ENCODE measurements at regions not wholly inside any gene's neighbourhood (a gene's known extent, or its start where the extent isn't known, plus 50 kb on each side); places are given as distances from the start of the nearest gene placed in this dataset.
"Not testable (repeated sequence)": the region's sequence is repeated elsewhere in the genome, so short reads cannot be mapped to it uniquely, and the experiment has no call there.

DNA sequence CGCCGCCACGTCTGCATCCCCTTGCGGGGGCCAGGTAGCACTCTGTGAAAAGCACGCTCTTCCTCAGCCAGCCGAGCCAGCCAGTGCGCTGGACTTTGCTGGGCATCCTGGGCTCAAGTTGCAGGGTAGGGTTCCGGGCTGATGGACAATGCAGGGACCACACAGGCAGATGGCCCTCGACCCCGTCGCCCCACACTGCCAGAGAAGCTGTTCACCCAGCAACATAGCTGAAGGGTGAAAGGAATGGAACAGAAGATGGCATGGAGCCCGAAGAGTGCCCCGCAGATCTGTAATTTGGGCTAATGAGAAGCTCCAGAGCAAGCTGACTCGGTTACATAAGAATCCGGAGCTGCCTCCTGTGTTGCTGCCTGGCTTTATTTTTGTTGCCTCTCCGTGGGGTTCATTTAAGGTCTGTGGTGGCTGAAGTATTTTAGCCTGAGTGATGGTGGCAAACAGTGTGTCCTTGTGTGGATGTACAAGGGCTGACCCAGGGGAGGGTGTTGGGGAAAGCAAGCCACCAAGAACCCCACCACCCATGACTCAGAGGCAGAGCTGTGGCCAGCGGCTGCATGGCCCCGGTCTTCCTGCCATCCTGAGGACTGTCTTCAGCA lies 105.8 kb downstream of the SOX1 start:
- Histone ChIP-seq H3K27me3 (no peaks in the 10 kb centered on the region), H3K4me1 (no peaks in the 10 kb centered on the region), H3K27ac (no peak overlapping the region), H3K9me3 (no peaks in the 10 kb centered on the region), H3K36me3 (no peaks in the 10 kb centered on the region), H3K4me3 (no peak overlapping the region)
- DNase-seq (ENCODE audit: low spot score in 2 of 2) = no peak
- TF ChIP-seq, protein P1, sequence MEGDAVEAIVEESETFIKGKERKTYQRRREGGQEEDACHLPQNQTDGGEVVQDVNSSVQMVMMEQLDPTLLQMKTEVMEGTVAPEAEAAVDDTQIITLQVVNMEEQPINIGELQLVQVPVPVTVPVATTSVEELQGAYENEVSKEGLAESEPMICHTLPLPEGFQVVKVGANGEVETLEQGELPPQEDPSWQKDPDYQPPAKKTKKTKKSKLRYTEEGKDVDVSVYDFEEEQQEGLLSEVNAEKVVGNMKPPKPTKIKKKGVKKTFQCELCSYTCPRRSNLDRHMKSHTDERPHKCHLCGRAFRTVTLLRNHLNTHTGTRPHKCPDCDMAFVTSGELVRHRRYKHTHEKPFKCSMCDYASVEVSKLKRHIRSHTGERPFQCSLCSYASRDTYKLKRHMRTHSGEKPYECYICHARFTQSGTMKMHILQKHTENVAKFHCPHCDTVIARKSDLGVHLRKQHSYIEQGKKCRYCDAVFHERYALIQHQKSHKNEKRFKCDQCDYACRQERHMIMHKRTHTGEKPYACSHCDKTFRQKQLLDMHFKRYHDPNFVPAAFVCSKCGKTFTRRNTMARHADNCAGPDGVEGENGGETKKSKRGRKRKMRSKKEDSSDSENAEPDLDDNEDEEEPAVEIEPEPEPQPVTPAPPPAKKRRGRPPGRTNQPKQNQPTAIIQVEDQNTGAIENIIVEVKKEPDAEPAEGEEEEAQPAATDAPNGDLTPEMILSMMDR (IDR thresholded peaks at IDR 0.05) = no peak
- intact Hi-C loops (cut with DNase I) = no loop called here

DNA sequence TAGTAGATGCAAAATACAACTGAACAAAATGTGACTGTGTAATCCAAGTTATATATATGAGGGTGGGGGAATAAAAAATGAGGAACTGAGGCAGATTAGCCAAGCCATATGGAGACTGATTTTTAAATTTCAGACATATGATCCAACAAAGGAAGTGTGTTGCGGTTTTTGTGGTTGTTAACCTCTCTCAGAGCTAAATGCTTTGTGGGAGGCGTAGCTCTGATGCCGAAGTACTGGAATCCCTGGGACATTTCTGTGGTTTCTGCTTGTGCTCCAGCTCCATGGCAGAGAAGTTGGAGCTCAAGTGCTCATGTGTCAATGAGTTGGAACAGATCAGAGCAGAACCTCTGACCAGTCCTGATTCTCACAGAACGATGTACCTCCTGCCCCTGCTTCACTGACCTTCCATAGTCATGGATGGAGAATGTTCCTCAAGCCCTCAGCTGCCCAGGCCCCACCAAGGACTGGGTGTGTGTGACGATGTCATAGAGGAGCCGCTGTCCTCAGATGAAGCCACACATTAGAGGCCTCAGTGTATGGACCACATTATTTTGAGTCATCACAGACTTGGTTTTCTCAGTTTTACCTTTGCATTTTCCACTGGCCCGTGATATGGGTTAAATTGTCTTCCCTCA lies 107.6 kb downstream of the SOX1 start:
- DNase-seq (ENCODE audit: low spot score in 2 of 2) = no peak
- Histone ChIP-seq H3K4me1 (no peaks in the 10 kb centered on the region), H3K36me3 (no peaks in the 10 kb centered on the region), H3K4me3 (no peak overlapping the region), H3K9me3 (no peaks in the 10 kb centered on the region), H3K27me3 (no peaks in the 10 kb centered on the region), H3K27ac (no peak overlapping the region)
- TF ChIP-seq, protein P1 (IDR thresholded peaks at IDR 0.05) = no peak
- intact Hi-C loops (cut with DNase I) = no loop called here

DNA sequence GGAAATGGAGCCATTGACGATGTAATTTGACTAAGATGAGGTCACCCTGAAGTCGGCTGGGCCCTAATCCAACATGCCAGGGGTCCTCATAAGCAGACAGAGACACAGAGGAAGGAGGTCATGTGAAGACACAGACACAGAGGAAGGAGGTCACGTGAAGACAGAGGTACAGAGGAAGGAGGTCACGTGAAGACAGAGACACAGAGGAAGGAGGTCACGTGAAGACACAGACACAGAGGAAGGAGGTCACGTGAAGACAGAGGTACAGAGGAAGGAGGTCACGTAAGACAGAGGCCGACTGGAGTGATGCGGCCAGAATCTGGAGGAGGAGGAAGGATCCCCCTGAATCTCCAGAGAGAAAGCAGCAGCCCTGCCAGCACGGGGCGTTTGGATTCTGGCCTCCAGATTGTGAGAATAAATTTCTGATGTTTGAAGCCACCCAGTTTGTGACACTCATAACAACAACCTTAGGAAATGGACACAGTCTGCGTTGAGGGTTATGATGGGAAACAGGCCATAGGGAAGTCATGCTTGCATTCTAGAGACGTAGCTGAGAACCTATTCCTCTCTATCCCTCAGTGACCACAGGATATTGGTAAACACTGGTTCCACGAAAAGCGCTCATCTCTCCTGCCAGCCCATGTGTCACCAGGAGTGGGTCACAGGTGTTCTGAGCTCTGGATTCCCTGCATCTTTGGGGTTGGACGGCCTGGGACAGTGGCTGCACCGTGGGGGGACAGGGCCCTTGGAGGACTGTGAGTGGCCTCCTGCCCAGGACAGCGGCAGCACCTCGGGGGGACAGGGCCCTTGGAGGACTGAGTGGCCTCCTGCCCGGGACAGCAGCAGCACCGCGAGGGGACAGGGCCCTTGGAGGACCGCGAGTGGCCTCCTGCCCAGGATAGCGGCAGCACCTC lies 108.5 kb downstream of the SOX1 start:
- H3K27me3 ChIP-seq = no peaks in the 10 kb centered on the region
- no peaks in the 10 kb centered on the region for H3K9me3 ChIP-seq
- TF ChIP-seq, protein P1 (IDR thresholded peaks at IDR 0.05) = no peak
- DNase-seq (ENCODE audit: low spot score in 2 of 2) = no peak
- no peaks in the 10 kb centered on the region for H3K36me3 ChIP-seq
- no peak overlapping the region for H3K27ac ChIP-seq
- intact Hi-C loops (cut with DNase I) = no loop called here
- no peak overlapping the region for H3K4me3 ChIP-seq
- H3K4me1 ChIP-seq = no peaks in the 10 kb centered on the region

DNA sequence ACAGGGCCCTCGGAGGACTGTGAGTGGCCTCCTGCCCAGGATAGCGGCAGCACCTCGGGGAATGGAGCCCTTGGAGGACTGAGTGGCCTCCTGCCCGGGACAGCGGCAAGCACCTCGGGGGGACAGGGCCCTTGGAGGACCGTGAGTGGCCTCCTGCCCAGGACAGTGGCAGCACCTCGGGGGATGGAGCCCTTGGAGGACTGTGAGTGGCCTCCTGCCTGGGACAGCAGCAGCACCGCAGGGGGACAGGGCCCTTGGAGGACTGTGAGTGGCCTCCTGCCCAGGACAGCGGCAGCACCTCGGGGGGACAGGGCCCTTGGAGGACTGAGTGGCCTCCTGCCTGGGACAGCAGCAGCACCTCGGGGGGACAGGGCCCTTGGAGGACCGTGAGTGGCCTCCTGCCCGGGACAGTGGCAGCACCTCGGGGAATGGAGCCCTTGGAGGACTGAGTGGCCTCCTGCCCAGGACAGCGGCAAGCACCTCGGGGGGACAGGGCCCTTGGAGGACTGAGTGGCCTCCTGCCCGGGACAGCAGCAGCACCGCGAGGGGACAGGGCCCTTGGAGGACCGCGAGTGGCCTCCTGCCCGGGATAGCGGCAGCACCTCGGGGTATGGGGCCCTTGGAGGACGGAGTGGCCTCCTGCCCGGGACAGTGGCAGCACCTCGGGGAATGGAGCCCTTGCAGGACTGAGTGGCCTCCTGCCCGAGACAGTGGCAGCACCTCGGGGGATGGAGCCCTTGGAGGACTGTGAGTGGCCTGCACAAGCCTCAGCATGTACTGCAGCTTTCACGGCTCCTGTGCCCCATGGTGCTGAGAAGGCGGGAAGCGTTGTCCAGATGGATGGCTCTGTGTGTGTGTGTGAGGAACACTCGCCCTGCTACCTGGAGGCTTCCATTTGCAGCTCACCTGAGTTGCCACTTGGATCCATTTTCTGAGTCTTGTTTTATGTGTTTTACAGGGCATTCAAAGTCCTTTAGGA lies 109.5 kb downstream of the SOX1 start:
- intact Hi-C loops (cut with DNase I); H3K36me3 ChIP-seq; H3K27ac ChIP-seq; H3K4me1 ChIP-seq; H3K4me3 ChIP-seq; H3K27me3 ChIP-seq; H3K9me3 ChIP-seq; DNase-seq (ENCODE audit: low spot score in 2 of 2): not testable (repeated sequence)

DNA sequence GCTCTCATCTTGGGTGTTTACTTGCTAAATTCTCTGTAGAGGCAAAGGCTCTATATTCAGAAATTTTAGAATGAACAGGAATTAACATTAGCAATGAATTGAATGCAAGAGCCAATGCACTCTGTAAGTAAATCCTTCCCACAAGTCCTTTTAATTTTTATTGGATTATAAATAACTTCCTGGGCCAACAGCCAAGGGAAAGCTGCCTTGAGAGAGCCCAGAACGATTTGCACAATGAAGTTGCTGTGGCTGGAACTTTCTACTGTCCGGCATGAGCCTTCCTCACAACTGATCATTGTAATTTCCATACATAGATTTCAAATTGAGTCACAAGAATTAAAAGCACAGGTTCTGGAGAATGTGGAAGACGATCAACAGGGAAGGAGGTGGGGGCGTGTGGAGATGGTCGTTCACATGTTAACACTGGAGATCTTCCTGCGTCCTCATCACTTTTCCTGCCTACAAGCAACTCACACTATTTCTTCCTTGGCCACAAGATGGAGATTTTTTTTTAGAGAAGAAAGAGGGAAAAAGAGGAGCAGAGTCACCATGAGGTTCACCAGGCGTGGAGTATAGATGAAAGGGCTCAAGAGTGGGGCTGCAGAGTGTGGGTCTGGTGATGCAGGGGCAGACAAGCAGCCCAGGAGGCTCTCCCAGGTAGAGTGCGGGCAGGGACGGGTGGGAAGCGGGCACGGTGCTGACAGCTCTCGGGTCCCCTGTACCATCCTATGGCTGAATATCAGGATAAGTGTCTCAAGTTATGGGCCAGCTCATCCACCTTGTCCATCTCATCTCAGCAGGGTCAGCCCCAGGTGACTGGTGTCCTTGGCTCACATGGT lies 110.7 kb downstream of the SOX1 start:
- Histone ChIP-seq H3K27ac (no peak overlapping the region), H3K36me3 (no peaks in the 10 kb centered on the region), H3K4me3 (no peak overlapping the region), H3K4me1 (no peaks in the 10 kb centered on the region), H3K27me3 (no peaks in the 10 kb centered on the region), H3K9me3 (no peaks in the 10 kb centered on the region)
- intact Hi-C loops (cut with DNase I) = no loop called here
- TF ChIP-seq, protein P1 (IDR thresholded peaks at IDR 0.05) = no peak
- no peak for DNase-seq (ENCODE audit: low spot score in 2 of 2)
